Gastrocnemius medialis (tissue), 4 donors: ENCODE measurements at regions not wholly inside any gene's neighbourhood (a gene's known extent, or its start where the extent isn't known, plus 50 kb on each side); places are given as distances from the start of the nearest gene placed in this dataset.

ENCODE experiments used
- ATAC-seq, 2 donors: fragments of 150-250 bp; one replicate each; pipeline ENCODE4 v1.9.1; 2016
- DNase-seq, 2 donors: peaks; one replicate each; pipeline ENCODE4 v3.0.0-alpha.2; 2019
- H3K27ac ChIP-seq, 4 donors: fragments of 200-600 bp; sonication (generic); 1 replicate in 1 of 4; 2 replicates in 3 of 4; pipeline ENCODE4 v1.5.1; 2016 to 2018; ENCODE audit warnings: mild to moderate bottlenecking in 2 of 4, moderate library complexity in 1 of 4
- H3K27me3 ChIP-seq, 3 donors: fragments of 200-600 bp; sonication (generic) in 2 of 3; 1 replicate in 1 of 3; 2 replicates in 2 of 3; pipeline versions ENCODE4 v1.5.1 to v1.6.0; 2016 to 2019; ENCODE audit warnings: mild to moderate bottlenecking in 1 of 3, moderate library complexity in 1 of 3
- H3K36me3 ChIP-seq, 2 donors: fragments of 200-600 bp; sonication (generic) in 1 of 2; one replicate each; pipeline ENCODE4 v1.5.1; 2017 to 2018
- H3K4me1 ChIP-seq, 2 donors: fragments of 200-600 bp; sonication (generic) in 1 of 2; one replicate each; pipeline ENCODE4 v1.5.1; 2016 to 2017; ENCODE audit warnings: mild to moderate bottlenecking in 2 of 2
- H3K4me3 ChIP-seq, 4 donors: fragments of 200-600 bp; sonication (generic) in 3 of 4; 1 replicate in 1 of 4; 2 replicates in 3 of 4; pipeline ENCODE4 v1.5.1; 2016 to 2019; ENCODE audit warnings: mild to moderate bottlenecking in 2 of 4
- H3K9me3 ChIP-seq, 3 donors: fragments of 200-600 bp; sonication (generic) in 2 of 3; 1 replicate in 1 of 3; 2 replicates in 2 of 3; pipeline ENCODE4 v1.5.1; 2016 to 2019
- POLR2A ChIP-seq, 2 donors: fragments of 450-650 bp; IDR thresholded peaks; one replicate each; pipeline ENCODE4 v1.6.1; 2017; ENCODE audit warnings: antibody characterized with exemption in 2 of 2, mild to moderate bottlenecking in 2 of 2, moderate library complexity in 2 of 2
- in situ Hi-C, 4 donors: fragments of 200-750 bp; cut with MboI; loops; one replicate each; pipeline versions ENCODE4 v1.15.0 to v1.8.0; 2017; ENCODE audit warnings: low sequenced_read_pairs in 4 of 4
- intact Hi-C: fragments of 100-400 bp; cut with DNase I; formaldehyde crosslinking; loops from one replicate; pipeline ENCODE4 v1.15.1; 2023; ENCODE audit warnings: low total_unique reads
- TF ChIP-seq, protein P1 (sequence below), 5 experiments: fragments of 450-650 bp in 3 of 5; fragments of 200-600 bp in 2 of 5; sonication (generic) in 2 of 5; IDR thresholded peaks in 4 of 5; conservative IDR thresholded peaks in 1 of 5; 1 replicate in 4 of 5; 2 replicates in 1 of 5; pipeline ENCODE4 v1.5.1; 2016 to 2019; ENCODE audit warnings: antibody characterized with exemption in 5 of 5, mild to moderate bottlenecking in 3 of 5, moderate library complexity in 3 of 5

GRCh38 chr9:88926781-88927505 is 64.3 kb upstream of the S1PR3 start:
- DNase-seq (no peak), ATAC-seq (no peak)
- Histone ChIP-seq H3K4me3 (no peak overlapping the region), H3K36me3 (no peaks in the 10 kb centered on the region), H3K27me3 (no peaks in the 10 kb centered on the region), H3K9me3 (no peaks in the 10 kb centered on the region), H3K27ac (no peak overlapping the region), H3K4me1 (no peaks in the 10 kb centered on the region)
- intact Hi-C loops (no loop called here), in situ Hi-C loops (no loop called here)
- TF ChIP-seq POLR2A (IDR thresholded peaks at IDR 0.05): no peak
- TF ChIP-seq, protein P1, sequence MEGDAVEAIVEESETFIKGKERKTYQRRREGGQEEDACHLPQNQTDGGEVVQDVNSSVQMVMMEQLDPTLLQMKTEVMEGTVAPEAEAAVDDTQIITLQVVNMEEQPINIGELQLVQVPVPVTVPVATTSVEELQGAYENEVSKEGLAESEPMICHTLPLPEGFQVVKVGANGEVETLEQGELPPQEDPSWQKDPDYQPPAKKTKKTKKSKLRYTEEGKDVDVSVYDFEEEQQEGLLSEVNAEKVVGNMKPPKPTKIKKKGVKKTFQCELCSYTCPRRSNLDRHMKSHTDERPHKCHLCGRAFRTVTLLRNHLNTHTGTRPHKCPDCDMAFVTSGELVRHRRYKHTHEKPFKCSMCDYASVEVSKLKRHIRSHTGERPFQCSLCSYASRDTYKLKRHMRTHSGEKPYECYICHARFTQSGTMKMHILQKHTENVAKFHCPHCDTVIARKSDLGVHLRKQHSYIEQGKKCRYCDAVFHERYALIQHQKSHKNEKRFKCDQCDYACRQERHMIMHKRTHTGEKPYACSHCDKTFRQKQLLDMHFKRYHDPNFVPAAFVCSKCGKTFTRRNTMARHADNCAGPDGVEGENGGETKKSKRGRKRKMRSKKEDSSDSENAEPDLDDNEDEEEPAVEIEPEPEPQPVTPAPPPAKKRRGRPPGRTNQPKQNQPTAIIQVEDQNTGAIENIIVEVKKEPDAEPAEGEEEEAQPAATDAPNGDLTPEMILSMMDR (IDR thresholded peaks at IDR 0.05 in 4 of 5, conservative IDR thresholded peaks at IDR 0.05 in 1 of 5): no peak

- TF ChIP-seq, protein P1 (IDR thresholded peaks at IDR 0.05 in 4 of 5, conservative IDR thresholded peaks at IDR 0.05 in 1 of 5): no peak
- TF ChIP-seq POLR2A (IDR thresholded peaks at IDR 0.05): no peak
- ATAC-seq (no peak), DNase-seq (no peak)
- Histone ChIP-seq H3K4me3 (no peak overlapping the region), H3K27ac (no peak overlapping the region), H3K4me1 (no peaks in the 10 kb centered on the region), H3K27me3 (no peaks in the 10 kb centered on the region), H3K9me3 (no peaks in the 10 kb centered on the region), H3K36me3 (no peaks in the 10 kb centered on the region)
- intact Hi-C loops (no loop called here), in situ Hi-C loops (no loop called here)
These were observed 63.8 kb upstream of the S1PR3 start for GRCh38 chr9:88927510-88927909.

- H3K27ac ChIP-seq: no peak overlapping the region
- no peaks in the 10 kb centered on the region for H3K27me3 ChIP-seq
- no peak overlapping the region for H3K4me3 ChIP-seq
- intact Hi-C loops (no loop called here), in situ Hi-C loops (no loop called here)
- DNase-seq (no peak), ATAC-seq (no peak)
- H3K36me3 ChIP-seq: no peaks in the 10 kb centered on the region
- TF ChIP-seq POLR2A (IDR thresholded peaks at IDR 0.05): no peak
- TF ChIP-seq, protein P1 (IDR thresholded peaks at IDR 0.05 in 4 of 5, conservative IDR thresholded peaks at IDR 0.05 in 1 of 5): no peak
- H3K9me3 ChIP-seq: no peaks in the 10 kb centered on the region
- no peaks in the 10 kb centered on the region for H3K4me1 ChIP-seq
These were observed 60.6 kb upstream of the S1PR3 start for GRCh38 chr9:88930716-88931115.

DNA sequence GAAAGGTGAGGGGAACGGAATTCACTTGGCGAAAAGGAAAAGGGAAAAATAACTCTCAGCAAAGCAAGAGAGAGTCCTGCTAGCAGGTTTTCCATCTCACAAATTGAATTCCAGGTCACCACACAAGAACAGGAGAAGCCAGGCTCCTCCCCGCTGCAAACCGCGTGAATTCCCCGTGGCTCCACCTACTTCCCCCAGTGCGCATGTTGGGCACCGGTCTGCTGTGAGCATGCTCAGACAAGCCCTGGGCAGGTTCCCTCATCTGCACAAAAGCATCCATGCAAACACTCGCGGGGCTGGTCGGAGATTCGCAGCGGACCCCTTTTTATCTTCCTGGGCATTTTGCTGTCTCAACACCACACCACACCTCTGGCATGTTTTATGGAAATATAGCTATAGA is 58.5 kb upstream of the S1PR3 start:
- DNase-seq: no peak
- ATAC-seq: no peak
- no peak for TF ChIP-seq POLR2A (IDR thresholded peaks at IDR 0.05)
- TF ChIP-seq, protein P1 (IDR thresholded peaks at IDR 0.05 in 4 of 5, conservative IDR thresholded peaks at IDR 0.05 in 1 of 5): no peak
- Histone ChIP-seq H3K9me3 (no peaks in the 10 kb centered on the region), H3K4me1 (no peaks in the 10 kb centered on the region), H3K27ac (no peak overlapping the region), H3K4me3 (no peak overlapping the region), H3K27me3 (no peaks in the 10 kb centered on the region), H3K36me3 (no peaks in the 10 kb centered on the region)
- intact Hi-C loops: no loop called here
- in situ Hi-C loops: no loop called here
